NB4 (cell line): ENCODE measurements at regions not wholly inside any gene's neighbourhood (a gene's known extent, or its start where the extent isn't known, plus 50 kb on each side); places are given as distances from the start of the nearest gene placed in this dataset.

ENCODE experiments used
- CTCF ChIP-seq: IDR thresholded peaks from one replicate; pipeline ENCODE4 v1.5.1; 2012; ENCODE audit warnings: low read depth, low read length
- MAX ChIP-seq: IDR thresholded peaks from 2 replicates; pipeline ENCODE4 v1.6.1; 2011; ENCODE audit warnings: low read depth, low read length
- POLR2A ChIP-seq: IDR thresholded peaks from 2 replicates; pipeline ENCODE4 v1.6.1; 2011; ENCODE audit warnings: mild to moderate bottlenecking; ENCODE audit not compliant: insufficient read length; ENCODE audit errors: extremely low read depth

DNA sequence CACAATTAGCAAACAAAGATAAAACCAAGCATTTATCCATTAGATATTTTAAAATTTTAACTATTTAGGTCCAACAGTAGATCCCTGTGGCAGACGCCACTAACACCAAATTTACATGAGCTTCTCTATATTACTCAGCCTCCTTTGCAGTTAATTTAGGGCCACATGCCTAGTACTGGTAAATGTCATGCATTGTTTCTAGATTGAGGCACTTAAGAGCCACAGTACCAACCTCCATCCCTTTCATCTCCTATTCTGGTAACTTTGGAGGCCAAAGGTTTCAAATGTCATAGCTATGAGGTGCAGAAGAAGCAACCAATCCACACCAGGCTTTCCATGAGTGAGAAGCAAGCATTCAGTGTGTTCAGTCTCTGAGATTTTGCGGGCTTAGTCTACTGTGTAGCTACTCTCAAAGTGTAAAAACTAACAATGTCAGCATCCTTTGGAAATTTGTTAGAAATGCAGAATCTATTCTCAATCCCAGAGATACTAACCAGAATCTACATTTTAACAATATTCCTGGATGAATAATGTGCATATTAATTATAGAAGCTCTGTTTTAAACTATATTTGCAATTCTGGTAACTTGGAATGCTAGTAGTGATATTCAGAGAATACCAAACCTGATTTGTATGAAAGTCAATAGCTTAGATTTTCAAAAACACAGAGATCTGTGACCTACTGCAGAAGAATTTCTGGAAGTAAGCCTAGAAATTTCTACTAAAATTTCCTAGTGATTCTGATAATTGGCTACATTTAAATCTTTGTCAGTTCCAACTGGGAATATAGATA, 206.3 kb upstream of the CD96 start:
- no peak for TF ChIP-seq CTCF
- no peak for TF ChIP-seq POLR2A
- TF ChIP-seq MAX, result no peak
